Upper lobe of left lung (tissue), 4 donors: ENCODE measurements at regions not wholly inside any gene's neighbourhood (a gene's known extent, or its start where the extent isn't known, plus 50 kb on each side); places are given as distances from the start of the nearest gene placed in this dataset.

Experiments used
- POLR2A ChIP-seq, 4 donors: fragments of 450-650 bp; IDR thresholded peaks; one replicate each; pipeline ENCODE4 v1.5.1; 2016 to 2017; ENCODE audit warnings: antibody characterized with exemption in 4 of 4, mild to moderate bottlenecking in 2 of 4
- TF ChIP-seq, protein P1 (sequence below), 6 experiments: fragments of 450-650 bp in 4 of 6; fragments of 200-600 bp in 2 of 6; sonication (generic) in 2 of 6; IDR thresholded peaks; one replicate each; pipeline ENCODE4 v1.5.1; 2016 to 2019; ENCODE audit warnings: antibody characterized with exemption in 6 of 6

DNA sequence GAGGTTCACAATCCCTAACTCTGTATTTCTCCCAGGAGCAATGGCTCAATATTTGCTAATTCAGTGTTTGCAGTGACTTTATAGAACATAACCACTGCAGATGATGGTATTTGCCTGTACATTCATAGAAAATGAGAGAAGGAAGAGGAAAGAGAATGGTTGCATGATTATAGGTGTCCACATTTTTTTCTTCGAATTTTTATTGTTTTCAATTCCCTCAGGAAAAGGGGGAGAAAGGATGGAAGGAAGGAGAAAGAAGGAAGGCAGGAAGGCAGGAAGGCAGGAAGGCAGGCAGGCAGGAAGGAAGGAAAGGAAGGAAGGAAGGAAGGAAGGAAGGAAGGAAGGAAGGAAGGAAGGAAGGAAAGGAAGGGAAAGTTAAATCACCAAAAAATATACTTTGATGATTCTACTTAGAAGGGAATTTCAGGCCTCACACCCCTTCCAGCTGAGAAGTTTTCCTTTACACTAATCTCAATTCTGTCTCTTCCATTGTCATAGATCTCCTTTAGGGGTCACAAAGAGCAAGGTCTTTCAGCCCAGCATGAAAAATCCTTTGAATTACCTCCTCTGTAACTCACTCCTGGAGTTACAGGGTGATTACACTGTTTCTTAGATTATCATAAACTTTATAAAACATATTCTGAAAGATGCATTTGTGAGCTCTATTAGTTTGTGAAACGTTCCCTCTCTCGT, 118.8 kb upstream of the INHBA start:
- TF ChIP-seq, protein P1, sequence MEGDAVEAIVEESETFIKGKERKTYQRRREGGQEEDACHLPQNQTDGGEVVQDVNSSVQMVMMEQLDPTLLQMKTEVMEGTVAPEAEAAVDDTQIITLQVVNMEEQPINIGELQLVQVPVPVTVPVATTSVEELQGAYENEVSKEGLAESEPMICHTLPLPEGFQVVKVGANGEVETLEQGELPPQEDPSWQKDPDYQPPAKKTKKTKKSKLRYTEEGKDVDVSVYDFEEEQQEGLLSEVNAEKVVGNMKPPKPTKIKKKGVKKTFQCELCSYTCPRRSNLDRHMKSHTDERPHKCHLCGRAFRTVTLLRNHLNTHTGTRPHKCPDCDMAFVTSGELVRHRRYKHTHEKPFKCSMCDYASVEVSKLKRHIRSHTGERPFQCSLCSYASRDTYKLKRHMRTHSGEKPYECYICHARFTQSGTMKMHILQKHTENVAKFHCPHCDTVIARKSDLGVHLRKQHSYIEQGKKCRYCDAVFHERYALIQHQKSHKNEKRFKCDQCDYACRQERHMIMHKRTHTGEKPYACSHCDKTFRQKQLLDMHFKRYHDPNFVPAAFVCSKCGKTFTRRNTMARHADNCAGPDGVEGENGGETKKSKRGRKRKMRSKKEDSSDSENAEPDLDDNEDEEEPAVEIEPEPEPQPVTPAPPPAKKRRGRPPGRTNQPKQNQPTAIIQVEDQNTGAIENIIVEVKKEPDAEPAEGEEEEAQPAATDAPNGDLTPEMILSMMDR (IDR thresholded peaks at IDR 0.05): no peak
- no peak for TF ChIP-seq POLR2A (IDR thresholded peaks at IDR 0.05)
